ENCODE measurements at regions not wholly inside any gene's neighbourhood (a gene's known extent, or its start where the extent isn't known, plus 50 kb on each side); places are given as distances from the start of the nearest gene placed in this dataset.

DNA sequence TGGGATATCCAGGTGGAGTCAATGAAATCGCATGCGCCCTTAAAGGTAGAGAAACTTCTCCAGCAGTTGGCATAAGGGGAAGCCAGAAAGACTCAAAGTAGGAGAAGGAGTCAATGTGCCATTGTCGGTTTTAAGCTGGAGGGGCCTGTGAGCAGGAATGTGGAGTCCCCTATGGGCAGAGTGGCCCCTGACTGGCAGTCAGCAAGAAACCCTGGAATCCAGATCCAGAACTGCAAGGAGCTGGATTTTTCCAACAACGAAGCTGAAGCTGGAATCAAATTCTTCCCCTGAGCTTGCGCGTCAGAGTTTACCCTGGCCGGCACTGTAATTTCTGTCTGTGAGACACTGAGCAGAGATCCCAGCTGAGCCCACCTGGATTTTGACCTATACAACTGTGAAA is 315.0 kb downstream of the DHX35 start:
- Mint-ChIP-seq H3K9me3 (peaks cover 0 to 5% (median 2%) of the 10 kb centered on the region in 6 donors), H3K27me3 (ENCODE audit: low read depth in 3 of 3) (peaks cover 0 to 5% (median 0%) of the 10 kb centered on the region in 3 donors), H3K27ac (no peak overlapping the region), H3K36me3 (peaks cover 0 to 12% (median 0%) of the 10 kb centered on the region in 3 donors), H3K4me1 (no peaks in the 10 kb centered on the region), H3K4me3 (no peak overlapping the region)
- DNase-seq, result no peak

DNA sequence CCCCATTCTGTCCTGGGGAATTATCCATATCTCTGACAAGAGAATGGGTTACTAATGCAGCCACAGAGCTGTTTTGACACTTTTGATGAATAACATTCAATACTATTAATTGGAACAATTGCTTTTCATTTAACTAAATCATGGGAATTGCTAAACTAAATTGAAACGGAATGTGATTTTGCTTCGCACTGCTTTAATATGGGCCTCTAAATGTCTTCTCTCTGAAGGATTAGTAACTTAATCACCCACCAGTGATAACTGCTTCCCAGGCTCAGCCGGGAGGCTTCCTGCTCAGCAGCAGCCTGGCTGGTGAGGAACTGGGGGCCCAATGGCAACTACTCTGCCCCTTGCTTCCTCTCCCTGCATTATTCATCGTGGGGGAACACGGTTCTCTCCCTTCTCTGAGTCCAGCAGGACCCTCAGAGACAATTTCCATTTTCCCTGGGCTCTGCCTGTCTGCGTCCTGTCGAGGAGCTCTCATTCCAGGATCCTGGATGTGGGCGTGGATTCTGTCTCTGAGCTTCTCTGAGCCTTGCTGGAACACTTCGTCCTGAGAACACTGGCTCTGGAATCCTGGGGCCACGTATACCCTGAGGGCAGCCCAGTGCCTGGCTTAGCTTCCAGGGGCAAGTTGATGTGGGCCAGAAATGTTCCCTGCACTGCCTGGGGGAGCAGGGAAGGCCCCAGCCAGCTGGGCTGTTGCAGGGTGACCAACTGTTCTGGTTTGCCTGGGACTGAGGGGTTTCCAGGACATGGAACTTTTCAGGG is 308.9 kb downstream of the DHX35 start:
- Mint-ChIP-seq H3K27me3 (ENCODE audit: low read depth in 3 of 3) (peaks cover 0 to 5% (median 0%) of the 10 kb centered on the region in 3 donors), H3K9me3 (peaks cover 0 to 5% (median 0%) of the 10 kb centered on the region in 6 donors), H3K4me1 (no peaks in the 10 kb centered on the region), H3K4me3 (no peak overlapping the region), H3K27ac (no peak overlapping the region), H3K36me3 (peaks cover 0 to 6% (median 0%) of the 10 kb centered on the region in 3 donors)
- no peak for DNase-seq

GRCh38 chr20:39269493-39270217 is 307.5 kb downstream of the DHX35 start:
- no peak overlapping the region for H3K27ac Mint-ChIP-seq

GRCh38 chr20:39268981-39269461 is 306.9 kb downstream of the DHX35 start:
- Mint-ChIP-seq H3K4me1 (no peaks in the 10 kb centered on the region), H3K9me3 (no peaks in the 10 kb centered on the region), H3K27me3 (ENCODE audit: low read depth in 3 of 3) (peaks cover 0 to 2% (median 2%) of the 10 kb centered on the region in 3 donors), H3K36me3 (no peaks in the 10 kb centered on the region), H3K27ac (no peak overlapping the region), H3K4me3 (no peak overlapping the region)
- DNase-seq, result peak in 1 of 3 donors; percentile 15

More at GRCh38 chr20:39269493-39270217, 307.5 kb downstream of the DHX35 start:
- DNase-seq, result no peak
- Mint-ChIP-seq H3K4me3 (no peak overlapping the region), H3K27me3 (ENCODE audit: low read depth in 3 of 3) (peaks cover 0 to 2% (median under 1%) of the 10 kb centered on the region in 3 donors), H3K36me3 (no peaks in the 10 kb centered on the region), H3K4me1 (no peaks in the 10 kb centered on the region), H3K9me3 (no peaks in the 10 kb centered on the region)

DNA sequence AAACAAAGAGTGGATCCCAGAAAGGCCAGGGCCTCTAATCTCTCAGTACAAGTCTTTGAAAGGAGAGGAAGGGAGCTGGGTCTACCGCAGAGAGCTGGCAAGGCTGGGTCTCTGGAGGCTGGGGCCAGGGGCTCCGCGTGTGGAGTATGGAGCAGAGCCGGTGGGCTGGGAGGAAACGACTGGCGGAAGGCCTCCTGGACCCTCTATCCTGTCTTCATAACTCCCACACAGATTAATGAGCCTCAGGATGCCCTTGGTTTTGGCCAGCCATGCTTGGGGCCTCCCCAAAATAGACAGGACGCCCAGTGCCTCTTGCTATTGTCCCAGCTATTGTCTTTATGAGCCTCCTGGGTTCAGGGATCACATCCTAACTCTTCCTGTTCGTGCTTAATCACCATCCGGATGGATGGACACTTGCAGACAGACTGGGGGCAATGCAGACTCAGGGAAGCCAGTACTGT is 306.4 kb downstream of the DHX35 start:
- Mint-ChIP-seq H3K27me3 (ENCODE audit: low read depth in 3 of 3) (peaks cover 0 to 2% (median 2%) of the 10 kb centered on the region in 3 donors), H3K4me3 (no peak overlapping the region), H3K9me3 (no peaks in the 10 kb centered on the region), H3K36me3 (no peaks in the 10 kb centered on the region), H3K4me1 (no peaks in the 10 kb centered on the region), H3K27ac (no peak overlapping the region)
- DNase-seq, result no peak

- H3K27me3 Mint-ChIP-seq (ENCODE audit: low read depth in 3 of 3), result peaks cover 0 to 2% (median 2%) of the 10 kb centered on the region in 3 donors
- no peak overlapping the region for H3K4me3 Mint-ChIP-seq
- DNase-seq, result no peak
- no peak overlapping the region for H3K27ac Mint-ChIP-seq
- no peaks in the 10 kb centered on the region for H3K4me1 Mint-ChIP-seq
- no peaks in the 10 kb centered on the region for H3K36me3 Mint-ChIP-seq
- H3K9me3 Mint-ChIP-seq, result no peaks in the 10 kb centered on the region
These were observed 304.8 kb downstream of the DHX35 start for GRCh38 chr20:39266989-39267388.

GRCh38 chr20:39264506-39265172 is 302.5 kb downstream of the DHX35 start:
- peaks cover 0 to 2% (median 2%) of the 10 kb centered on the region in 3 donors for H3K27me3 Mint-ChIP-seq (ENCODE audit: low read depth in 3 of 3)
- H3K27ac Mint-ChIP-seq, result no peak overlapping the region
- peak in 2 of 3 donors; percentile 7 to 22 for DNase-seq
- no peak overlapping the region for H3K4me3 Mint-ChIP-seq
- H3K4me1 Mint-ChIP-seq, result no peaks in the 10 kb centered on the region
- H3K9me3 Mint-ChIP-seq, result no peaks in the 10 kb centered on the region
- H3K36me3 Mint-ChIP-seq, result no peaks in the 10 kb centered on the region

- Mint-ChIP-seq H3K27ac (no peak overlapping the region), H3K4me1 (no peaks in the 10 kb centered on the region), H3K36me3 (no peaks in the 10 kb centered on the region), H3K9me3 (no peaks in the 10 kb centered on the region), H3K27me3 (ENCODE audit: low read depth in 3 of 3) (peaks cover under 1 to 5% (median 2%) of the 10 kb centered on the region in 3 donors), H3K4me3 (no peak overlapping the region)
- no peak for DNase-seq
These were observed 300.9 kb downstream of the DHX35 start for GRCh38 chr20:39263076-39263475.

GRCh38 chr20:39259808-39260207 is 297.7 kb downstream of the DHX35 start:
- H3K4me1 Mint-ChIP-seq, result no peaks in the 10 kb centered on the region
- no peaks in the 10 kb centered on the region for H3K9me3 Mint-ChIP-seq
- H3K27me3 Mint-ChIP-seq (ENCODE audit: low read depth in 3 of 3), result peaks cover 1 to 4% (median 3%) of the 10 kb centered on the region in 3 donors
- no peak overlapping the region for H3K4me3 Mint-ChIP-seq
- no peak overlapping the region for H3K27ac Mint-ChIP-seq
- no peaks in the 10 kb centered on the region for H3K36me3 Mint-ChIP-seq
- no peak for DNase-seq

DNA sequence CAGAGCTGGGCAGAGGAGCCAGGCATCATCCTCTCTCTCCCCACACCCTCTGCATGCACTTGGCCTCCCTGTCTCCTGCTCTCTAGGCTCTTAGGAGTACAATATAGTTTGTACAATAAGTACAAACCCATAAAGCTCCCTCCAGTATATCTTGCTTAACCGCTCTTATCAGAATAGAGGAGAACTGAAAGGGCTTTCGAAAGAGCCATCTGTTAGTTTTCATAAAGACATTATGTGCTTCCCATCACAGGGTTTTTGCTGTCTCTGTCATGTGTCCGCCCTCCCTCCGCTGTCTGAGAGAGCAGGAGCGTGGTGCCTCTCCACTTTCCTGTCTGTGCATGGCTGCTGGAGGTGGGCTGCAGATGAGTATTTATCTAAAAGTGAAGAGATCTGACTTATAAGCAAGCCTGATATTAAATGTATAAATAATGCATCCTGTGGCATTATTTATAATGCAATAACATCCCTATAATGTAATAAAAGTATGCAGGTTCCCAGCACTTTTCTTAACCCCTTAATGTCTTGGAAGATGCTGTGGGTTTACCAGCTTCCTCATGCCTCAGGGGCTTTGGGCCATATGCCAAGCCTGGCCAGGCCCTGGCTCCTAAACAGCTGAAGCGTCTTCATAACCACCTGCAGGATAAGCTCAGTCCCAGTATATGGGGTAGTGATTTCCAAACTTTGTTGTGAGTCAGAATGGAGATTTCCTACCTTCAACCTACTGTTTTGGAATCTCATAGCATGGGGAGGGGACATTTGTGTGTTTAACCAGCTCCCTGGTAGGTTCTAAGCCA is 297.1 kb downstream of the DHX35 start:
- Mint-ChIP-seq H3K9me3 (peaks cover 0 to 1% (median 0%) of the 10 kb centered on the region in 6 donors), H3K27ac (no peak overlapping the region), H3K4me3 (no peak overlapping the region), H3K4me1 (no peaks in the 10 kb centered on the region), H3K36me3 (no peaks in the 10 kb centered on the region), H3K27me3 (ENCODE audit: low read depth in 3 of 3) (peaks cover 1 to 3% (median 2%) of the 10 kb centered on the region in 3 donors)
- DNase-seq, result no peak

GRCh38 chr20:39258253-39258652 is 296.1 kb downstream of the DHX35 start:
- peaks cover 0 to 1% (median 0%) of the 10 kb centered on the region in 6 donors for H3K9me3 Mint-ChIP-seq
- H3K36me3 Mint-ChIP-seq, result no peaks in the 10 kb centered on the region
- no peak overlapping the region for H3K27ac Mint-ChIP-seq
- H3K4me1 Mint-ChIP-seq, result no peaks in the 10 kb centered on the region
- no peak overlapping the region for H3K4me3 Mint-ChIP-seq
- no peak for DNase-seq
- H3K27me3 Mint-ChIP-seq (ENCODE audit: low read depth in 3 of 3), result peaks cover 1 to 3% (median 2%) of the 10 kb centered on the region in 3 donors

DNA sequence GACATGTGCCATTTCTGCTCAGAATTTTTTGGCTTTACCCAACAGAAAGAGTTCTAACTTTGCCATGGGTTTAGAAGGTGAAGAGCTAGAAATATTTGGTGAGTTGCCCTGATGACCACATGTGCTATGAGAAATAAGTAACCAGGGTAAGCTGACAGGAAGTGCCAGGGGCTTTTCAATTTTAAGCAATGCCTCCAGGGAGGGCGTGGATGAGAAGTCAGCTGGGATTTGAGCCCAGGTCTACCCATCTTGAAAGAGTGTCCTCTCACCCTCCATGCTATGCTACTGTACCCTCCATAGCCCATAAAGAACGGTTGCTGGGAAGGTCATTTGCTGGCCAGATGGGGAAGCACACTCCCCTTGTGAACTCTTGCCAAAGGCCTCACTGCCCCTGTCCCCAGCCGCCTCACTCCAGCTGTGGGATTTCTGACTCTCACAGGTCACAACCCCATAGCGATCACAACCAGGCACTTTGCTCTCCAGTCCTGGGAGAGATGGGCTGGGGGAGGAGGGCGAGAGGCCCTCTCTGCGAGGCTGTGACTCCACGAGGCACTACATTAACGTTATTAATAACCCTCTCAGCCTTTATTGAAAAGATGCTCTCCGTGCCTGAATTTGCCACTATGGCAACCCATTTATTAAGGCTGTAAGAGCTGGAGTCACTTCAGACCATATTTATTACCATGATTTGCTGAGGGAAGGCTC is 291.1 kb downstream of the DHX35 start:
- Mint-ChIP-seq H3K4me1 (peaks cover 10 to 16% of the 10 kb centered on the region in 2 donors), H3K27ac (no peak overlapping the region), H3K36me3 (no peaks in the 10 kb centered on the region), H3K4me3 (no peak overlapping the region), H3K27me3 (ENCODE audit: low read depth in 3 of 3) (peaks cover 1 to 4% (median 2%) of the 10 kb centered on the region in 3 donors), H3K9me3 (peaks cover 0 to 1% (median 0%) of the 10 kb centered on the region in 6 donors)
- no peak for DNase-seq
